ENCODE measurements at regions not wholly inside any gene's neighbourhood (a gene's known extent, or its start where the extent isn't known, plus 50 kb on each side); places are given as distances from the start of the nearest gene placed in this dataset.

DNA sequence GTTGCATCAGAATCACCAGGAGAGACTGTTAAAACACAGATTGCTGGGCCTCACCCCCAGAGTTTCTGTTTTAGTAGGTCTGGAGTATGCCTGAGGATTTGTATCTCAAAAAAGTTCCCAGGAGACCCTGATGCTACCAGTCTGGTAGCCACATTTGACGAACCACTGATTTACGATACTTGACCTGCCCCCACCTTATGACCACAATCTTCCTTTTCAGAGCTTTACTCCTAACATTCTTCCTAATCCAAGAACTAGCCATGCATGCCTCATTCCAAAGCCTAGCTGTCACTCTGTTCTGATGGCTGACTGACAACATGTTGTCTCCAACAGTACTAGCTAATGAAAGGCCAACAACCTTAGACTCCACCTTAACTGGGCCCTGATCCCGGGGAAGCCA, 191.4 kb downstream of the MBD2 start:
- Histone ChIP-seq H3K4me1 (peaks cover 0 to 13% (median 0%) of the 10 kb centered on the region in 9 donors), H3K36me3 (no peaks in the 10 kb centered on the region), H3K27me3 (no peaks in the 10 kb centered on the region), H3K9me3 (no peaks in the 10 kb centered on the region), H3K27ac (no peak overlapping the region), H3K4me3 (no peak overlapping the region)
- WGBS, 2 donors: 89 to 91% methylated on average over 3 of the region's 3 CpGs
- TF ChIP-seq, protein P1, sequence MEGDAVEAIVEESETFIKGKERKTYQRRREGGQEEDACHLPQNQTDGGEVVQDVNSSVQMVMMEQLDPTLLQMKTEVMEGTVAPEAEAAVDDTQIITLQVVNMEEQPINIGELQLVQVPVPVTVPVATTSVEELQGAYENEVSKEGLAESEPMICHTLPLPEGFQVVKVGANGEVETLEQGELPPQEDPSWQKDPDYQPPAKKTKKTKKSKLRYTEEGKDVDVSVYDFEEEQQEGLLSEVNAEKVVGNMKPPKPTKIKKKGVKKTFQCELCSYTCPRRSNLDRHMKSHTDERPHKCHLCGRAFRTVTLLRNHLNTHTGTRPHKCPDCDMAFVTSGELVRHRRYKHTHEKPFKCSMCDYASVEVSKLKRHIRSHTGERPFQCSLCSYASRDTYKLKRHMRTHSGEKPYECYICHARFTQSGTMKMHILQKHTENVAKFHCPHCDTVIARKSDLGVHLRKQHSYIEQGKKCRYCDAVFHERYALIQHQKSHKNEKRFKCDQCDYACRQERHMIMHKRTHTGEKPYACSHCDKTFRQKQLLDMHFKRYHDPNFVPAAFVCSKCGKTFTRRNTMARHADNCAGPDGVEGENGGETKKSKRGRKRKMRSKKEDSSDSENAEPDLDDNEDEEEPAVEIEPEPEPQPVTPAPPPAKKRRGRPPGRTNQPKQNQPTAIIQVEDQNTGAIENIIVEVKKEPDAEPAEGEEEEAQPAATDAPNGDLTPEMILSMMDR (IDR thresholded peaks at IDR 0.05): no peak
- no peak for DNase-seq
- intact Hi-C loops (cut with DNase I): no loop called here
- no peak for ATAC-seq

DNA sequence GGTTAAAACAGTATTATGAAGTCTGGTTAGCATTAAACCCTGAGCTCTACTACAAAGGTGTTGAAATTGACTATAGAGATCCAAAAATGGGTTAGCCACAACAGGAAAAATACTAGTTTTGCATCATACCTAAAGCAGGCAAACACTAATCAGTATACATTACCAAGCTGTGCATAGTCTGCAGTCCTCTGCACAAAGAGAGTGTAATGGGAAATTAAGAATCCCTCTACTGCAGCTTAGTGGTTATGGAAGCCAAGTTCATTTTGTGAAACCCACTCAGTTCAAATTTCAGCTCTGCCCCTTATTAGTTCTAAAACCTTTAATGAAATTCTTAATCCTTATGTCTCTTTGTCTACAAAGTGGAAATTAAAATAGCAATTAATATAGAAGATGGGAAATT, 192.1 kb downstream of the MBD2 start:
- ATAC-seq (peak in 1 of 8 donors; percentile 51), DNase-seq (no peak)
- Histone ChIP-seq H3K36me3 (no peaks in the 10 kb centered on the region), H3K4me3 (no peak overlapping the region), H3K9me3 (no peaks in the 10 kb centered on the region), H3K27ac (no peak overlapping the region), H3K4me1 (peaks cover 0 to 13% (median 0%) of the 10 kb centered on the region in 9 donors), H3K27me3 (no peaks in the 10 kb centered on the region)
- TF ChIP-seq, protein P1 (IDR thresholded peaks at IDR 0.05): peak in 1 of 9 donors; percentile 6
- intact Hi-C loops (cut with DNase I): no loop called here

DNA sequence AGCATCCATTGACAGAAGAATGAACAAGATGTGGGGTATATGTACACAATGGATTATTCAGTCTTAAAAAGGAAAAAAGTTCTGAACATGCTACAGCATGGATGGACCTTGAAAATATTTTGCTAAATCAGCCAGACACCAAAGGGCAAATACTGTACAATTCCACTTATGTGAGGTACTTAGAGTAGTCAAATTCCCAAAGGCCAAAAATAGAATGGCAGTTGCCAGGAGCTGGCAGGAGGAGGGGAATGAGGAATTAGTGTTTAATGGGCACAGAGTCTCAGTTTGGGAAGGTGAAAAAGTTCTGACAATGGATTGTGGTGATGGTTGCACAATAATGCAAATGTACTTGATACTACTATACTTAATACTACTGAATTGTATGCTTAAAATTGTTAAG, 193.2 kb downstream of the MBD2 start:
- no peaks in the 10 kb centered on the region for H3K36me3 ChIP-seq
- H3K27ac ChIP-seq: peak overlapping the region in 1 of 10 donors; percentile 17
- intact Hi-C loops (cut with DNase I): no loop called here
- TF ChIP-seq, protein P1 (IDR thresholded peaks at IDR 0.05): no peak
- no peaks in the 10 kb centered on the region for H3K27me3 ChIP-seq
- H3K9me3 ChIP-seq: no peaks in the 10 kb centered on the region
- ATAC-seq (peak in 3 of 8 donors; percentile 67 to 77 (median 75)), DNase-seq (no peak)
- H3K4me1 ChIP-seq: peaks cover 0 to 13% (median 0%) of the 10 kb centered on the region in 9 donors
- H3K4me3 ChIP-seq: no peak overlapping the region

DNA sequence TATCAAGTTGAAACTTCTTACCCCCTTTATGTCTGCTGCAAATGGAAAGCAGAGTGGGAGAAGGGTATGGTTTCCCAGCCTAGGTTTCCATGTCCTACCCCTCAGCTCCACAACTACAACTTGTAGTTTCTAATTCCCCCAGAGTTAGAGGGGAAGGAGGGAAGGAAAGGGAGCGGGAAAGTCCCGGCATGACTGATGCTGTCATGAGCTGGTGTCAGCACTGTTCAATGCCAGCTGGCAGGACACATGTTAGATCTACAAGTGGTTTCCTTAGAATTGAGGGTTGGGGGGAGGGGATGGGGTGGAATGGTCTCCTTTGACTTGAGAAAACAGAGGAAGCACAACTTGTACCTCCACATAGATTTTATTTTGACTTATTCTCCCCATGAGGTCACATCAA, 194.0 kb downstream of the MBD2 start:
- H3K27ac ChIP-seq: no peak overlapping the region
- TF ChIP-seq, protein P1 (IDR thresholded peaks at IDR 0.05): no peak
- 40 to 53% methylated on average over 2 of the region's 2 CpGs for WGBS, 2 donors
- DNase-seq (no peak), ATAC-seq (peak in 1 of 8 donors; percentile 58)
- intact Hi-C loops (cut with DNase I): no loop called here
- H3K4me1 ChIP-seq: peaks cover 0 to 13% (median 0%) of the 10 kb centered on the region in 9 donors
- H3K4me3 ChIP-seq: no peak overlapping the region
- no peaks in the 10 kb centered on the region for H3K36me3 ChIP-seq
- H3K27me3 ChIP-seq: no peaks in the 10 kb centered on the region
- no peaks in the 10 kb centered on the region for H3K9me3 ChIP-seq

DNA sequence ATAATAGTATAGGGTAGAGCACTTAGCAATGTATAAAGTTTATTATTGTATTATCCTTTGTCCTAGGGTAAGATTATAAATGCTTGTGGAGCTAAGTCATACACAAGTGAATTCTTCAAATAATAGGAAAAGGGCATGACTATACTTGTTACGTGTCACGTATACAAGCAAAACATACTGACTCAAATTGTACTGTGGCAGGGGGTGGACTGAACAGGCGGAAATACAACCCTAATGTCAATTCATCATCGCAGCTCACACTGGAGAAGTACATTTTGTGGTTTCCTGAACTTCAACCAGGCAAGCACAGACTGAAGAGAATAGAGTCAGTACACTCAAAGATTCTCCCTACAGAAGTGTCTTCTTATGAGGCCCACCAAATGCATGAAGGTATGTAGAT, 201.0 kb downstream of the MBD2 start:
- TF ChIP-seq, protein P1 (IDR thresholded peaks at IDR 0.05): no peak
- Histone ChIP-seq H3K27ac (no peak overlapping the region), H3K36me3 (no peaks in the 10 kb centered on the region), H3K4me3 (no peak overlapping the region), H3K4me1 (no peaks in the 10 kb centered on the region), H3K9me3 (no peaks in the 10 kb centered on the region), H3K27me3 (no peaks in the 10 kb centered on the region)
- intact Hi-C loops (cut with DNase I): no loop called here
- 77 to 94% methylated on average over 4 of the region's 4 CpGs for WGBS, 2 donors
- ATAC-seq: no peak
- DNase-seq: no peak
